HG03097 (cell line): ENCODE measurements at regions not wholly inside any gene's neighbourhood (a gene's known extent, or its start where the extent isn't known, plus 50 kb on each side); places are given as distances from the start of the nearest gene placed in this dataset.
"Not testable (repeated sequence)": the region's sequence is repeated elsewhere in the genome, so short reads cannot be mapped to it uniquely, and the experiment has no call there.

ENCODE experiments used
- ATAC-seq: cut with Tn5 transposase; IDR thresholded peaks from one replicate; pipeline ENCODE4 v1.9.1; 2021; ENCODE audit not compliant: unreplicated experiment, low FRiP score

GRCh38 chr15:46988055-46988454 lies 729.2 kb upstream of the SEMA6D start:
- ATAC-seq, result not testable (repeated sequence)

- ATAC-seq, result no peak
Observed at GRCh38 chr15:46996359-46996758, 720.9 kb upstream of the SEMA6D start.

- no peak for ATAC-seq
Observed at GRCh38 chr15:46997501-46997900, 719.8 kb upstream of the SEMA6D start.

- no peak for ATAC-seq
Observed at GRCh38 chr15:47003568-47003967, 713.7 kb upstream of the SEMA6D start.

GRCh38 chr15:47013446-47013845 lies 703.9 kb upstream of the SEMA6D start:
- no peak for ATAC-seq

- ATAC-seq, result no peak
Observed at GRCh38 chr15:47027322-47027946, 689.9 kb upstream of the SEMA6D start.

- no peak for ATAC-seq
Observed at GRCh38 chr15:47035475-47036406, 681.6 kb upstream of the SEMA6D start.

- ATAC-seq, result no peak
Observed at GRCh38 chr15:47037003-47037402, 680.3 kb upstream of the SEMA6D start.

GRCh38 chr15:47039225-47039624 lies 678.1 kb upstream of the SEMA6D start:
- ATAC-seq, result no peak

GRCh38 chr15:47041301-47041700 lies 676.0 kb upstream of the SEMA6D start:
- no peak for ATAC-seq

GRCh38 chr15:47047981-47048380 lies 669.3 kb upstream of the SEMA6D start:
- not testable (repeated sequence) for ATAC-seq

- ATAC-seq, result no peak
Observed at GRCh38 chr15:47066392-47066791, 650.9 kb upstream of the SEMA6D start.

GRCh38 chr15:47077846-47078245 lies 639.5 kb upstream of the SEMA6D start:
- not testable (repeated sequence) for ATAC-seq

GRCh38 chr15:47095833-47096232 lies 621.5 kb upstream of the SEMA6D start:
- ATAC-seq, result no peak

- ATAC-seq, result not testable (repeated sequence)
Observed at GRCh38 chr15:47098526-47098925, 618.8 kb upstream of the SEMA6D start.

GRCh38 chr15:47099801-47100200 lies 617.5 kb upstream of the SEMA6D start:
- not testable (repeated sequence) for ATAC-seq

GRCh38 chr15:47108800-47109199 lies 608.5 kb upstream of the SEMA6D start:
- not testable (repeated sequence) for ATAC-seq

- no peak for ATAC-seq
Observed at GRCh38 chr15:47116698-47117097, 600.6 kb upstream of the SEMA6D start.

GRCh38 chr15:47119349-47119748 lies 598.0 kb upstream of the SEMA6D start:
- no peak for ATAC-seq

- ATAC-seq, result no peak
Observed at GRCh38 chr15:47124430-47125102, 592.7 kb upstream of the SEMA6D start.

- ATAC-seq, result no peak
Observed at GRCh38 chr15:47129033-47129432, 588.3 kb upstream of the SEMA6D start.
